ENCODE measurements at regions not wholly inside any gene's neighbourhood (a gene's known extent, or its start where the extent isn't known, plus 50 kb on each side); places are given as distances from the start of the nearest gene placed in this dataset.
A peak's percentile ranks its signal among the peaks of the same experiment; 100 is the strongest.
"Not testable (repeated sequence)": the region's sequence is repeated elsewhere in the genome, so short reads cannot be mapped to it uniquely, and the experiment has no call there.

DNA sequence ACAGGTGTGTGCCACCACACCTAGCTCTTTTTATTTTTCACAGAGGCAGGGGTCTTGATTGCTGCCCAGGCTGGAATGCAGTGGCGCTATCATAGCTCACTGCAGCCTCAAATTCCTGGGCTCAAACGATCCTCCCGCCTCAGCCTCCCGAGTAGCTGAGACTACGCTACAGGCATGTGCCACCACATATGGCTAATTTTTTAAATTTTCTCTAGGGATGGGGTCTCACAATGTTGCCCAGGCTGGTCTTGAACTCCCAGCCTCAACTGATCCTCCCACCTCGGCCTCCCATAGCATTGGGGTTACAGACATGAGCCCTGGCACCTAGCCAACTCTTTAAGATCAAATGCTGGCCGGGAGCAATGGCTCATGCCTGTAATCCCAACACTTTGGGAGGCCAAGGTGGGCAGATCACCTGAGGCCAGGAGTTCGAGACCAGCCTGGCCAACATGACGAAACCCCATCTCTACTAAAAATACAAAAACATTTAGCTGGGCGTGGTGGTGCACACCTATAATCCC lies 50.6 kb upstream of the MYL10 start:
- not testable (repeated sequence) for DNase-seq

DNA sequence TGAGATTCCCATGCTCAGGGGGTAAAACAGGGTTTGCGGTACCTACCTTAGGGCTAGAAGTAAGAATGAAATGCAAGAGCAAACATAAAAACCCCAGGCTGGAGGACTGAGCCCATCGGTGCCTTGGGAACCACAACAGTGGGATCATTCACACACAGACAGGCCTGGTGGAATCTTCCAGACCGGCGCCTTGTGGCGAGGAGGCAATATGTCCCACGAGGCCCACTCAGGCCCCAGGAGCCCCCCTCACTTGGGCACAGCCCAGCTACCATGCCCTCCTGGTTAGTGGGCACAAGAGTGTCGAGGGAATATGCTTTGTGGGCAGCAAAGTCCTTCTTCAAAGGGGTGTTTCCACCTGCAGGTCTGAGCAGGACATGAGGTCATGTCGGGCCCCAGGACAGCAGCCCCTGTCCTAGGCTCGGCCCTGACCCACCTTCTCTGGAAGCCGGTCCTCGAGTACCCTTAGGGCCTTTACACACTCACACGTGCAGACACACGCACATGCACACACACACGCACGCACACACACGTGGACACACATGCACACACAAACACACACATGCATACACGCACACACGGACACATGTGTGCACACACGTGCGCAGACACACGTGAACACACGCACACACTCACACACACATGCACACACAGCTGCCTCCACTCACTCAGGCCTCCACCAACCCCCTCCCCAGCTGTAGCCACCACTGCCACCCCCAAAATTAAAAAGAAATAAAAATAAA lies 51.5 kb upstream of the MYL10 start:
- DNase-seq = no peak

DNA sequence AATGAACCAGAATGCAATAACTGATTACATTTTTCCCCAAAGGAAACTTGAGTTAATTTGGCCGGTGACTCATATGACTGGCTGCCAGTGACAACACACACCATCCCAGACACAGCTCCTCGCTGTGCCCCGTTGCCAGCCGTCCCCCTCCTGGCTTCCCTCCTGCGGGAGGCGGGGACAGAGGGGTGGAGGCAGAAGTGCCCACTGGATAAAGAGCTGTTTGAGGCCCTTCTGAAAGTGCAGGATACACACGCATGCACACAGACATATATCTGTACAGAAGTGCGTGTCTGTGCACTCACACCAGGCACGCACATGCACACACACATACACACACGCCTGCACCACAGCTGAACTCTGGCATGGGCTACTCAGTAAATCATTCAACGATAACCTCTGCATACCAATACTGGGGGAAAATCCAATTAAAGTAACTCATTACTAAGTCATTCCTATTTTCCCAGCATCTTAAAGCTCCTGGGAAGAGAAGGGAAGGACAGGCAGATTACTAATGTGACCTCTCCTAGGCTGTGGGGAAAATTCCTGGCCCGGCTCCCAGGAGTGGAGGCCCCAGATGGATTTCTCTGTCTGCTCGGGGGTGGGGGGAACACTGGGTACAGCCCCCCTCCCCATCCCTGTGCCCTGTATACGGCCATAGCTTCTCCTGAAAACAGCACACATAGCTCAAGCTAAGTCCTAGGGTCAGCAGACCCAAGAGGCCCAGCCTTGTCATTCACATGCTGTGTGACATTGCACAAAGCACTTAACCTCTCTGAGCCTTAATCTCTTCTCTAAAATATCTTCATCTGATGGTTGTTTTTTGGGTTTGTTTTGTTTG lies 52.3 kb upstream of the MYL10 start:
- peak; percentile 85 for DNase-seq

DNA sequence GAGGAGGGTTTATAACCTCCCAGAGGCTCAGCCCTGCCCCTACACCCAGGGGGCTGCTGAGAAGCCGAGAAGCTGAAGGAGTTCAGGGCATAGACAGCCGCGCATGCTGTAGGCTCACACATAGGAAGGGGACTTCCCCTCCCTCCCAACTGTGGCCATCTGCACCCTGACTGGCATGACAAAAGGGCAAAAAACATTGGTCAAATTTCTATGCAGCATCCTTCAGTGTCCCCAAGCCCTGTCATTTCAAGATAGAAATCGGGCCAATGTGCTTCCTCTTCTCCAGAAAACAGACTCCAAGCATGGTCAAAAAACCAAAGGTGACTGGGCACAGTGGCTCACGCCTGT lies 55.9 kb upstream of the MYL10 start:
- DNase-seq = no peak

DNA sequence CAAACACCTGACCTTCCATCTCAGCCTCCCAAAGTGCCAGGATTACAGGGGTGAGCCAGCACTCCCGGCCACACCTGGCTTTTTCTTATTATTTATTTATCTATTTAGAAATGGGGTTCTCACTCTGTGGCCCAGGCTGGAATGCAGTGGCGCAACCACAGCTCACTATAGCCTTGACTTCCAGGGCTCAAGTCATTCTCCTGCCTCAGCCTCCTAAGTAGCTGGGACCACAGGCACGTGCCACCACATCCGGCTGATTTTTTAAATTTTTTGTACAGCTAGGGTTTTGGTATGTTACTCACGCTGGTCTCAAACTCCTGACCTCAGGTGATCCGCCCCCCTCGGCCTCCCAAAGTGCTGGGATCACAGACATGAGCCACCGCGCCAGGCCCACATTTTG lies 56.9 kb upstream of the MYL10 start:
- no peak for DNase-seq

DNA sequence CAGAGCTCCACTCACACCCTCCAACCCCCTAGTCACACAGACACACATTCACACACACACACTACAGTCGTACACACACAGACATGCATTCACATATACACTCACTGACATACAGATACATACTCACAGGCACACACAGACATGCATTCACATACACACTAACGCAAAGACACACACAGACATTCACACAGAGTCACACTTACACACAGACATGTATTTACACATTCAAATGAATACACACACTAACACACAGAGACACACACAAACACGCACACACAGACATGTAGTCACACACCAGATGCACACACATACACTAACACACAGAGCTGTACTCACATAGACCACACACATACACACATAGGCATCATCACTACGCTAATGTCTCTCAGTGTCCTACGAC lies 58.0 kb upstream of the MYL10 start:
- DNase-seq = no peak

DNA sequence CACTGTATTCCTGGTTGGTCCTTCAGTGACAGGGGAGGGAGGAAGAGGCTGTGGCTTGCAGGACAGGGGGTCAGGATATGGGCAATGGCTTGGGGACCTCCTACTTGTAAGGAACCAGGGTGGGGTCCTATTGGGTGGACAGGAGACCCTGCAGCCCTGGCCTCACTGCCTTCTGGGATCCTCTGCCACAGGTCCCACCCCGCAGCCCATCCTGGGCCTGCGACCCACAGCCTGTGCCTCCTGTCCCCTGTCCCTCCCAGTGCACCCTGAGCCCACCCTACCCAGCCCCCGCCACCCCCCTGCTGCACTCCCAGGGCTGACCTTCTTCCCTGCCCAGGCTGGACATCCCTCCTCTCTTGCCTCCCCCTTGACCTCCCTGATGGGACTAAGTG lies 58.7 kb upstream of the MYL10 start:
- DNase-seq = no peak

DNA sequence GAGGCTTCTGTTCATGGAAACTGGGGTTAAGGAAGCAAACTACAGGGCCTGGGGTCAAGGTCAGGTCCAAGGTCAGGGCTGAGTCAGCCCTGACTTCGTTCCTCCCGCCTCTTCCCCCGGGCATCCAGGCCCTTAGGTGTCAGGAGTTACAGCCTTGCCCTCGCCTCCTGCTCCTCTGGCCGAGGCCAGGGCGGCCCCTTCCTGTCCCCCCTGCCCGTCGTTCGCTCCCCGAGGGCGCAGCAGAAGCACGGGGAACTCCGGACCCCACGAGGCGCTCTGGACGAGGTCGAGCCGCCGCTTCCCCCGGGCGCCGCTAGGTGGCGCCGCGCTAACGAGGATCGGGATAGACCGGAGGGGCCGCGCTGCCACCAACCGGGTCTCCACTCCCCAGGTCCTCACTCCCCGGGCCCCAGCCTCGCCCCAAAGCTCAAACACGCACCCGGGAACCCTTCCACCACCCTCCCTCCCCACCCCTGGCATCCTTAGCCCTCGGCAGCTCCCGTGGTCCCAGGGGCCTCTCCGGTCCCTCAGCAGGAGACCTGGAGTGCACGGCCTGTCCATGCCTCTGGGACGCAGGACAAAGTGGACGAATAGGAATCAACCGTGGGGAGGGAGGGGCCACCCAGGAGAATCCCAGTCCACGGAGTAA lies 59.2 kb upstream of the MYL10 start:
- DNase-seq = peak; percentile 83

DNA sequence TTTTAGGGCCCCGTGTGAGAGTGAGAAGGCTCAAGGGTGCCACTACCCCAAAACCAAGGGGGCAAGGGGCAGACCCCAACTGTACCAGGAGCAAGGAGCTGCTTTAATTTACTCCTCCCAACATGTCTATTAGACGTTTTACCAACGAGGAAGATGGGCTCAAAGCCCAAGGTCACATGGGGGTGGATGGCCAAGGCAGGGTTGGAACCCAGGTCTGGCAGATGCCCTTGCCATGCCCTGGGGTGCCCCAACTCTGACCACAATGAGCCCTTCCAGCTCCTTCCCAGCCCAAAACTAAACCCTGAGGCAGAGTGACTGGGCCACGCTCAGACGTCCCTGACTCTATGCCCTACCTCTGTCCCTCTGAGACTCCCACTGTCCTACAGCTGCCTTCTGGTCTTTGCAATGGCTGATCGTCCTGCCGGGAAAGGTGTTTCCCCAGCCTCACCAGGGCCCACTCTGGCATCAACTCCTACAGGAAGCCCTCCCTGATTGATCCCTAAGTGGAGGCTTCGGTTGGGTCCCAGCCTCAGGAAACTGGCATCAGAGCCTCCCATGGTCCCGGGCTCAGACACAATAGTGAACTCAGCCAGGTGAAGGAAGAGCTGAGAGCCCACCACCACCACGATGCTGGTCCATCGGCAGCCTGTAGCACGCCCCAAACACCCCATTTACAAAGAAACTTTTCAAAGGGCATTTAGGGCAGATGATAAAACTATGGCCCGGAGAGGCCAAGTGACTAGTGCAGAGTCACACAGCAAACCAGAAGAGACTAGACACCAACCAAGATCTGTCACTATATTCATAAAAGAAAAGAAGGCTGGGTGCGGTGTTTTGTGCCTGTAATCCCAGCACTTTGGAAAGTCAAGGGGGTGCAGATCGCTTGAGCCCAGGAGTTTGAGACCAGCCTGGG lies 60.2 kb upstream of the MYL10 start:
- DNase-seq = no peak

DNA sequence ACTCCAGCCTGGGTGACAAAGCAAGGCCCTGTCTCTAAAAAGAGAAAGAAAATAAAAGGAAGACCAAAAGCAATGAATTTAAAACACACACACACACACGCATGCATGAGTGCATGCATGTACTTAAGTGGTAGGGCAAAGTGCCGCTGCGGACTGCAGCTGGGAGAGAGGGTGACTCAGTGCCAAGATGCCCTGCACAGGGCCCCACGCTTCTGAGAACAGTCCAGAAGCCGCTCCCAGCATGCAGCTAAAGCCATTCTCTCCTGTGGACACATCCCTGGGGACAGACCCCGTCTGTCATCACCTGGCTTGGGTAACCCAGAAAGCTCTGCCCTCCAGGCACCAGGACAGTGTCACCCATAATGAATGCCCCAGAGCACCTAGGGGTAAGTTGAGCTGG lies 61.0 kb upstream of the MYL10 start:
- no peak for DNase-seq

DNA sequence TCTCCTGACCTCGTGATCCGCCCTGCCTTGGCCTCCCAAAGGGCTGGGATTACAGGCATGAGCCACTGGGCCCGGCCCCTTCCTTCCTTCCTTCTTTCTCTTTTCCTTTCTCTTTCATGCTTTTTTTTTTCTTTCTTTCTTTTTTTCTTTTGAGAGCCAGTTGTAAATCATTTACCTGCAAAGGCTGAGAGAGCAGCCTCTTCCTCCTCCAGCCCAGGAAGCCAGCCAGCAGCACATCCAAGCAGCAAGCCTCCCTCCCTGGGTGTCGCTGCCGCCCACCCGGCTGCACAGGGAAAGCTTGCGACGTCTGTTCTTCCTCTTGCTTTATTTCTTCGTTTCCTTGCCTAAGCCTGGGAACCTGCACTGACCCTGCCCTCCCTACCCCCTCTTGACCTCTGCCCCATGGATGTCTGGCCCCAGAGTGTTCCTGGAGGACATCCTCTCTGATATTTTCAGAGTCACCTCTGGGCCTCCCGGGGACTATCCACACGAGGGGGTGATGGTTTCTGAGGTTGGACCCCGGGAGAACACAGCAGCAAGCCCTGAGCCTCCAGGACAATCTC lies 62.8 kb upstream of the MYL10 start:
- DNase-seq = no peak

DNA sequence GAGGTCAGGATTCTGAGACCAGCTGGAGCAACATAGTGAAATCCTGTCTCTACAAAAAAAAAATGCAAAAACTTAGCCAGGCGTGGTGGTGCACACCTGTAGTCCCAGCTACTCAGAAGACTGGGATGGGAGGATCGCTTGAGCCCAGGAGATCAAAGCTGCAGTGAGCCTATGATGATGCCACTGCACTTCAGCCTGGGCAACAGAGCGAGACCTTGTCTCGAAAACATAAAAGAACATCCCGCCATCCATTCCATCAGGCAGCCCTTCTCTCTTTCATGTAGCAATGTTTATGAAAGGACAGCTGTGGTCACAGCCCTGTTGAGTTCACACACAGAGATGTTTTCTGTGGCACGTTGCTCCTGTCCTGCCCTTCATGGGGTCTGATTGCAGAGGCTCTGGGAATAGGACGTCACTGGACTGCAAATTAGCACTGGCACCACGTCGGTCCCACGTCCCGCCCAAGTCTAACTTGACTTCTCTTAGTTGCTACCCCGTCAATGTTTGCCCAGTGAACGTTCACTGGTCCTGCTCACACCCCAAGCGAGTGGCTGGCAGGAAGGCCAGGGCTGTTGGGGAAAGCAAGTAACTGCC lies 64.5 kb upstream of the MYL10 start:
- no peak for DNase-seq

DNA sequence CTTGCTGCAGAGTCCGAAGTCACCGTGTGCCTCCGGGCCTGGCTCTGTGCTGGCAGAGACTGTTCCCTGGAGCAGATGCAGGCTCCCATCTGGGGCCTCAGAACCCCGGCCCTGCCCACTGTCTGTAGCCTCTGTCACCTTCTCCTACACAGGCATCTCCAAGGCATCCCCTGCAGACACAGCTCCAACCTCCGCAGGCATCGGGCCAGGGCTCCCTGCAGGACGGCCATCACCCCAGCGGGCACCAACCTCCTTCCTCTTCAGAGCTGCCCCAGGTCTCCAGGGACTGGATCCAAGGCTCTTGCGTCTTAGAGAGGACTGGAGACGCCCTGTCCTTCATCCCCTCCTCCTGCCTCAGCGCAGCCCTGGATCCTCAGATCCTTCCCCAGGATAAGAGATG lies 69.9 kb upstream of the MYL10 start:
- no peak for DNase-seq

DNA sequence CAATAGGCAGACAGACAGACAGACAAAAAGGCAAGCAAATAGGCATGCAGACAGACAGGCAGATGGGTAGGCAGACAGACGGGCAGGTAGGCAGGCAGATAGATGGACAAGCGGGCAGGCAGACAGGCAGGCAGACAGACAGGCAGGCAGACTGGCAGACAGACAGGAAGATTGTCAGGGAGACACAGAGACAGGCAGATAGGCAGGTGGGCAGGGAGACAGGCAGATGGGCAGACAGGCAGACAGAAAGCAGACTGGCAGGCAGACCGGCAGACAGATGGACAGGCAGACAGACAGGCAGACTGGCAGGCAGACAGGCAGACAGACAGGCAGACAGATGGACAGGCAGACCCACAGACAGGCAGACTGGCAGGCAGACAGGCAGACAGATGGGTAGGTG lies 70.3 kb upstream of the MYL10 start:
- no peak for DNase-seq

DNA sequence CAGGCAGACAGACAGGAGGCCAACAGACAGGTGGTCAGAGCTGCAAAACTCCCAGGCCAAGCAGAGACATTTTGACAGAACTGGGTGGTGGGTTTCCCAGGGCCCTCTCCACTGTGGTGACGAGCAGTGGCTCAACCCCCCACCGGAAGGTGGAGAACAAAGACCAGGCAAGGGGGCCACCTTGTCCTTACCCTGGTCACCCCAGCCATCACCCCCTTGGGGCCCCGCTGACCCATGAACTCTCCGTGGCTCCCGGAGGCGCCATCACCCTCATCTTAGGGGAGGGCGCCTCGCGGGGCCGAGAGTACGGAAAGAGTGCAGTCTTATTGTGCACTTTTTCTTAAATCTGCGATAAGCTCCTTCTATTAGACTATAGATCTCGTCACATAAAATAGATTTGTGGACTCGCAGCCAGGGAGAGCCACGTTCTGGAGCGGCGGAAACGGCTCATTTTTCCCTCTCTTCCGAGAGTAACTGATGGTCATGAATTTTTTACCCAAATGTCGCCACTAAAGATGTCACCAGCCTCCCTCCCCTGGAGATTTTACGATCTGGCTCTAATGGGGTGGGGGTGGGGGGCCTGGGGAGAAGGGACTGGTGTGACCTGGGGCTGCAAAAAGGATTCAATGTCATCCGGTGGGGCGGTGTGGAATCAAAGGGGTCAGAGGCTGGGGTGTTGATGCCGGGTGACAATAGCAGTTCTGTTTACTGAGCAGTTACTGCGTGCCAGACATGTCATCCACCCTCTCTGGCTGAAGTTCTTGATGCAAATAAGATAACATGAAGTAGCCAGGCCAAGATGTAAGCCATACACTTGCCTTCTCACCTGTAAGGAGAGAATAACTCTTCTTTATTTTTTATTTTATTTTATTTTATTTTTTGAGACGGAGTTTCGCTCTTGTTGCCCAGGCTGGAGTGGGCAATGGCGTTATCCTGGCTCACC lies 71.1 kb upstream of the MYL10 start:
- DNase-seq = no peak

DNA sequence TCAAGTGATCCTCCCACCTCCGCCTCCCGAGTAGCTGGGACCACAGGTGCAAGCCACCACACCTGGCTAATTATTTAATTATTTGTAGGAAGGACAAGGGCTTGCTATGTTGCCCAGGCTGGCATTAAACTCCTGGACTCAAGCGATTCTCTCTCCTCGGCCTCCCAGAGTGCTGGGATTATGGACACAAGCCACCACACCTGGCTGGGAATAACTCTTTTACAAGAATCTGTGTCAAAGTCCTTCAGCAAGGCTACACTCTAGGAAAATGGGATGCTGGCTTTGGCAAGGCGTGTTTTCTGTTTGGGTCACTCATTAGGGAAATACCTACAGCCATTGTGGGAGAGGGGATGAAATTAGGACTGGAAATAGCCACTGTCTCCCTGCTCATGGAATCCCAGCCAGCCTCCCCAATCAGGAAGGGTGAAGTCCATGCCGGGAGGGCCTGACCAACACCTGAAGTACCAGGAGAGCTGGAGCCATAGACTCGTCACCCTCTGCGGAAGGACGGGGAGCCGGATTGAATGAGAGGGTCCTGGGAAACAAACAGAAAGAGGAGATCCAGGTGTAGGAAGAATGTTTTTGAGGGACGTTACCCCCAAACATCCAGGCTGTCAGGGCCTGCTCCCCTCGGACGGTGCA lies 72.2 kb upstream of the MYL10 start:
- no peak for DNase-seq

DNA sequence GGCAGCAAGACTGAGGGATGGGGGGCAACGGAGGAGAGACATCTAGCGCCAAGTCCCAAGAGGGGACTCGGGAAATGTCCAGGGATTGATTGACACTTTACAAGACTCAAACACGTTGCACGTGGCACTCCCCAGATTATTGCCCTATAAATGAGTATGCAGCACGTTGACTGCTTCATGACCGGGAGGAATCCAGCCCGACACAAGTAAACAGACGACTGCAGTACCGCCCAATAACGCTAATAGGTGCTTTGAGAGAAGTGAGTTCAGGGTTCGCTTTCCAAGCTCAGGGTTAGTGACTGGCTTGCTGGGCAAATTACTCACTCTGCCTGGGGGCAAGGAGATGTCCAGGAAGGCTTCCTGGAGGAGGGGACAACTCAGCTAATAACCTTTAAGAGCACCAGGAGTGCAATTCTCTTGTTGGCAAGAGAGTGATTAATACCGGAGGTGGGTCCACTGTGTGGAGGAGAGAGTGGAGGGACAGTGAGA lies 73.3 kb upstream of the MYL10 start:
- DNase-seq = no peak

DNA sequence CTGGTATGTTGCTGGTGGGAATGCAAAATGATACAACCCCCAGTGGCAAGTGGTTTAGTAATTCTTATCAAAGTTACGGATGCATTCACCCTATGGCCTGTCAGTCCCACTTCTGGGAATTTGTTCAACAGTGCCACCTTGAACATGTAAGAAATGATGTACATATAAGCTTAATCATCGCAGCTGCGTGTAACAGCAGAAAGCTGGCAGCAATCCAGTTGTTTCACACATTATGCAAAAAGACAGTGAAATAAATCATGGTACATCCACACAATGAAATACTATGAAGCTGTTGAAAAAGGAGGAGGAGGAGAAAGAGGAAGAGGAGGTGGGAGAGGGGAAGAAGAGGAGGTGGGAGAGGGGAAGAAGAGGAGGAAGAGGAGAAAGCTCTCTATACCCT lies 76.2 kb upstream of the MYL10 start:
- no peak for DNase-seq

DNA sequence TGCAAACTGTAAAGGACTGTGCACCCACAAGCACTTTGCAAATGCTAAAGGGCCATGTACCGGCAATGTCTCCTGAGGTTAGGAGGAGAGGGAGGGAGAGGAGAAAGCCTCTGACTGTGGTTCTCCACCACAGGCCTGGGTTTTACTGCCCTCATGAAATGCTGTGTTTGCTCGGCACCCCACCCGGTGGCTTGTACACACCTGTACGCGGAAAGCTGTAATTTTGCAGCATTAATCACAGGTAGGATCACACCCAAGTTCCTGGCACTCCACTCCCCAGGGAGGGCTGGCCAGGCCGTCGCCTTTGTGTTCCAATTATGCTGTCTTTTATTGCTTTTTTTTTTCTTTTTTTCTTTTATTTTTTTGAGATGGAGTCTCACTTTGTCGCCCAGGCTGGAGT lies 78.5 kb upstream of the MYL10 start:
- no peak for DNase-seq

DNA sequence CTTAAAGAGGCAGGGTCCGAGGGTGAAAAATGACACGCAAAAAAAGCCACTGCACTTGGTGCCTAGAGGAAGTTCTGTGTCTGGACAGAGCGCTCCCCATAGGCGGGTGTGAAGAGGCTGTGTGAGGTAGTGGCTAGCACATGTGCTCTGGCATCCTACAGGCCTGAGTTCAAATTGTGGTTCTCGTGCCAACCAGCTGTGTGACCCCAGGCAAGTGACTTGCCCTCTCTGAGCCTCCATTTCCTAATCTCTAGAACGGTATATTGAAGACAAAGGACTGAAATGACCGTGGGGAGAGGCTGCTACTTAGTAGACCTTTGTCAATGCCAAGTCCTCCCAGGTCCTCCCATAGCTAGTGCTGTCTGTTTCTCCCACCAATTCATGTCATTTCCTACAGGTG lies 79.1 kb upstream of the MYL10 start:
- DNase-seq = no peak

Data from right hindlimb (tissue), 1 donor.